ENCODE measurements at regions not wholly inside any gene's neighbourhood (a gene's known extent, or its start where the extent isn't known, plus 50 kb on each side); places are given as distances from the start of the nearest gene placed in this dataset.
A peak's percentile ranks its signal among the peaks of the same experiment; 100 is the strongest.

DNA sequence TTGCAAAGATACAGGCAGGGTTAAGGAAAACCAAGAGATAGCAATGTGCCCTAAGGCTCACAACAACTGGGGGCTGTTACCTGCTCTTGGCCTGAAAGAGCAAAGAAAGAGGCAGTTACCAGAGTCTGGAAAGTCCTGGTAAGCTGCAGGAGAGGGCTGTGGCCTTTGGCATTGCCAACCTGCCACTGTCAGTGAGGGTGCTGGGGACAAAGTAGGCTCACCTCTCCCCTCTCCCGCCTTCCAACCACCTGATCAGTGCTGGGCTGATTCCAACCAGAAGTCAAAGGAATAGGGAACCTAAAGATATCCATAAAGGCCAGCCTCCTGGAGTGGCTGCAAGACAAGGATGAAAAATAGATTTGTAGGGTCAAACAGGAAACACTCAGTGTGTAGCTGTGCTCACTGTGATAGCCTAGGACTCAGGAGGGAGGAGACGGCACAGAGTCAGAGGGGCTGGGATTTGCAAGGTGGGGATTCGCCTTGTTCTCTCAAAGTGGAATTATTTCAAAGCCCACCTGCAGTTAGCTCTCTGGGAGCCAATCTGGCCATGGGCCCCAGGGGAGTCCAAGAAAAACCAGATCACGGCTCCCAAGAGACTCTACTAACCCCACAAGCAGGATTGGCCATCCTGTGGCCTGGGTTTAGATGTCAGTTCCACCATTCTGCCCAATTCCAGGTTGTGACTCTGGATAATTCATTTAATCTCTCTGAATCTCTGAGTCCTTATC is 204.0 kb upstream of the BCL6 start:
- no peaks in the 10 kb centered on the region for H3K36me3 Mint-ChIP-seq (ENCODE audit: unreplicated experiment)
- no peak overlapping the region for H3K27ac Mint-ChIP-seq (ENCODE audit: unreplicated experiment)
- DNase-seq (ENCODE audit: extremely low spot score, unreplicated experiment) = no peak
- H3K9me3 Mint-ChIP-seq (ENCODE audit: unreplicated experiment) = no peaks in the 10 kb centered on the region
- H3K4me1 Mint-ChIP-seq (ENCODE audit: unreplicated experiment) = peaks cover 3% of the 10 kb centered on the region
- no peak overlapping the region for H3K4me3 Mint-ChIP-seq (ENCODE audit: unreplicated experiment)
- no peaks in the 10 kb centered on the region for H3K27me3 Mint-ChIP-seq (ENCODE audit: unreplicated experiment)
- TF ChIP-seq, protein P1, sequence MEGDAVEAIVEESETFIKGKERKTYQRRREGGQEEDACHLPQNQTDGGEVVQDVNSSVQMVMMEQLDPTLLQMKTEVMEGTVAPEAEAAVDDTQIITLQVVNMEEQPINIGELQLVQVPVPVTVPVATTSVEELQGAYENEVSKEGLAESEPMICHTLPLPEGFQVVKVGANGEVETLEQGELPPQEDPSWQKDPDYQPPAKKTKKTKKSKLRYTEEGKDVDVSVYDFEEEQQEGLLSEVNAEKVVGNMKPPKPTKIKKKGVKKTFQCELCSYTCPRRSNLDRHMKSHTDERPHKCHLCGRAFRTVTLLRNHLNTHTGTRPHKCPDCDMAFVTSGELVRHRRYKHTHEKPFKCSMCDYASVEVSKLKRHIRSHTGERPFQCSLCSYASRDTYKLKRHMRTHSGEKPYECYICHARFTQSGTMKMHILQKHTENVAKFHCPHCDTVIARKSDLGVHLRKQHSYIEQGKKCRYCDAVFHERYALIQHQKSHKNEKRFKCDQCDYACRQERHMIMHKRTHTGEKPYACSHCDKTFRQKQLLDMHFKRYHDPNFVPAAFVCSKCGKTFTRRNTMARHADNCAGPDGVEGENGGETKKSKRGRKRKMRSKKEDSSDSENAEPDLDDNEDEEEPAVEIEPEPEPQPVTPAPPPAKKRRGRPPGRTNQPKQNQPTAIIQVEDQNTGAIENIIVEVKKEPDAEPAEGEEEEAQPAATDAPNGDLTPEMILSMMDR (IDR thresholded peaks at IDR 0.05) = no peak

DNA sequence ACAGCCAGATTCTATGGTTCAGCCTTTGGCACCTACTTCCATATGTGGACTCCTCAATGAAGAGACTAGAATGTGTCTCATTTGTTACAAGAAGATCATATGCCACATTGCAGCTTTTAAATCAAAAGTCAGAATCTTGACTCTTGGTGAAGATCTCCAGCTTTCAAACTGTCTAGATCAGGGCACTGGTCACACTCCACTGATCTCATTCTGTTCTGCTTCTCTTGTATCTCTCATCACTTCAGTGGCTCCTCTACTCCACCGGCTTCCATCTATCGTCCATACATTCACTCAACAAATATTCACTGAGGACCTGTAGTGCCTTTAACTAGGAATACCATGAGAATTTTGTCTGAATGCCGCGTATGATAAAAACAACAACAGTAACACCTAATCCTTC is 203.3 kb upstream of the LPP start:
- Mint-ChIP-seq H3K4me1 (ENCODE audit: unreplicated experiment) (peaks cover 17% of the 10 kb centered on the region), H3K4me3 (ENCODE audit: unreplicated experiment) (no peak overlapping the region), H3K27ac (ENCODE audit: unreplicated experiment) (no peak overlapping the region), H3K27me3 (ENCODE audit: unreplicated experiment) (no peaks in the 10 kb centered on the region), H3K9me3 (ENCODE audit: unreplicated experiment) (no peaks in the 10 kb centered on the region), H3K36me3 (ENCODE audit: unreplicated experiment) (no peaks in the 10 kb centered on the region)
- no peak for DNase-seq (ENCODE audit: extremely low spot score, unreplicated experiment)
- TF ChIP-seq, protein P1 (IDR thresholded peaks at IDR 0.05) = no peak

DNA sequence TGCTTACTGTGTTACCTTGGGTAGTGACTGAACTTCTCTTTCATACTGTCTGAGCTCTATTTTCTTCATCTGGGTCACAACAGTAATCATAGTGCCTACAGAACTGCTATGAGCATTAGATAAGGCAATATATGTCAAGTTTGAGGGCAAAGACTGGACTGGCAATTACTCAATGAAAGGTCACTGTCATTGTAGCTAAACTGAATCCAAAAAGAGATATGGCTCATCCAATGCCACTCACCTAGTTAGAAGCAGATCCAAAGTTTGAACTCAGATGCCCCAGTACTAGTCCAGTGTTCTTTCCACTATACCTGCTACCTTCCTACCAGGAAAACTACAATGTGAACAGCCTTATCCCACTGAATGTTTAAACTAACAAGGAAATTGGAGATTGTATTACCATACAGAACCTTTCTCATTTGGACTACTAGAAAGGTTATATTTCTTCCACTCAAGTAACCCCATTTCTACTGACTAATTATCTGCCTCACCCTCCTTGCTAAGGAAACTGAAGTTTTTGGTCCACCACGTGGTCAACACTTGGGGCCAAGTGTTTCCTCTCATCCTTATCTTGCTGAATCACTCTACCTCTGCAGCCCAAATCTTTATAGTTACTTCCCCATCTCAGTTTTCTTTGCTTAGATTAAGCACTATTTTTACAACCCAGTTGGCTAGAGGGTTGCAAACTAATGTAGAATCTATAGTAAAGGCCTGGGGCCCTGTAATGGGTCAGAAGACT is 202.3 kb upstream of the LPP start:
- H3K27me3 Mint-ChIP-seq (ENCODE audit: unreplicated experiment) = no peaks in the 10 kb centered on the region
- DNase-seq (ENCODE audit: extremely low spot score, unreplicated experiment) = no peak
- peaks cover 19% of the 10 kb centered on the region for H3K4me1 Mint-ChIP-seq (ENCODE audit: unreplicated experiment)
- H3K27ac Mint-ChIP-seq (ENCODE audit: unreplicated experiment) = no peak overlapping the region
- no peak overlapping the region for H3K4me3 Mint-ChIP-seq (ENCODE audit: unreplicated experiment)
- TF ChIP-seq, protein P1 (IDR thresholded peaks at IDR 0.05) = no peak
- H3K36me3 Mint-ChIP-seq (ENCODE audit: unreplicated experiment) = no peaks in the 10 kb centered on the region
- no peaks in the 10 kb centered on the region for H3K9me3 Mint-ChIP-seq (ENCODE audit: unreplicated experiment)

DNA sequence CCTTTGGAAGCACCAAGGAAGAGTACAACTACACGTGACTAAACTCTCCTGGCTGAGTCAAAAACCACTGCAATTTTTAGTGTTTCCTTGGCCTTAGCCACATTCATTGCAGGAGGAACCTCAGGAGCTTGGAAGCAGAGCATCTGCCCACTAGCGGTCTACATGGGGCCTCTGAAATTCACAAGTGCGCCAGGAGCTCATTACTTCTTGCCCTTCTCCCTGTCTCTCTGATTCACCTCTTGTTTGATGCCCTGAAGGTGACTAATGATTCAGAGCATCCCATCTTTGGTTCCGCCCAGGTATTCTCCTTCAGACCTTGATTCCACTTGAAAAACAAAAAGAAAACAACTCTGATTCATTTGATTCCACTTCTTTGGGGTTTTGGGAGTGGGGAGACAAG is 201.1 kb upstream of the LPP start:
- Mint-ChIP-seq H3K4me3 (ENCODE audit: unreplicated experiment) (no peak overlapping the region), H3K27me3 (ENCODE audit: unreplicated experiment) (no peaks in the 10 kb centered on the region), H3K4me1 (ENCODE audit: unreplicated experiment) (peaks cover 28% of the 10 kb centered on the region), H3K9me3 (ENCODE audit: unreplicated experiment) (no peaks in the 10 kb centered on the region), H3K27ac (ENCODE audit: unreplicated experiment) (no peak overlapping the region), H3K36me3 (ENCODE audit: unreplicated experiment) (no peaks in the 10 kb centered on the region)
- DNase-seq (ENCODE audit: extremely low spot score, unreplicated experiment) = no peak
- TF ChIP-seq, protein P1 (IDR thresholded peaks at IDR 0.05) = no peak

DNA sequence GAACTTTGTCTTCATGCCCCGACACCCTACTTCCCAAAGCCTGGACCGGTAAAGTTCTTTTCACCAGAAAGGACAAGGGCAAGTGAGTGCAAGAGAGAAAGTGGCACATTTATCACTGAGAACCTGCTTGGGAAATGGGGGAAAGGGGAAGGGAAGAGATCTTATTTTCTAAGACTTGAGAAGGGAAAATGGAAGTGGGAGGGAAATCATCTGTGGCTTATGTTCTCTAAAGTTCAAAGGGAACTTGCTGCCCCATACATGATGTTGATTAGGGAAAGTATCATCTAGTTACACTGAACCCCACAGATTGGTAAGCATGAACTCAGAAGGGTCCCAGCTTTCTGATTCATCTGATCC is 199.5 kb upstream of the LPP start:
- Mint-ChIP-seq H3K27ac (ENCODE audit: unreplicated experiment) (peak overlapping the region; percentile 37), H3K9me3 (ENCODE audit: unreplicated experiment) (no peaks in the 10 kb centered on the region), H3K4me3 (ENCODE audit: unreplicated experiment) (no peak overlapping the region), H3K4me1 (ENCODE audit: unreplicated experiment) (peaks cover 28% of the 10 kb centered on the region), H3K36me3 (ENCODE audit: unreplicated experiment) (no peaks in the 10 kb centered on the region), H3K27me3 (ENCODE audit: unreplicated experiment) (no peaks in the 10 kb centered on the region)
- TF ChIP-seq, protein P1 (IDR thresholded peaks at IDR 0.05) = no peak
- no peak for DNase-seq (ENCODE audit: extremely low spot score, unreplicated experiment)

All from osteocyte (in vitro differentiated cells).